ENCODE measurements at regions not wholly inside any gene's neighbourhood (a gene's known extent, or its start where the extent isn't known, plus 50 kb on each side); places are given as distances from the start of the nearest gene placed in this dataset.
"Not testable (repeated sequence)": the region's sequence is repeated elsewhere in the genome, so short reads cannot be mapped to it uniquely, and the experiment has no call there.

GRCh38 chr5:90050103-90050502 is 359.5 kb downstream of the CETN3 start:
- no peak for TF ChIP-seq CTCF (IDR thresholded peaks at IDR 0.05 in 8 of 11, conservative IDR thresholded peaks at IDR 0.05 in 3 of 11)
- TF ChIP-seq POLR2AphosphoS5 (IDR thresholded peaks at IDR 0.05) = no peak
- TF ChIP-seq POLR2A (IDR thresholded peaks at IDR 0.05) = no peak
- peaks cover 0 to 8% (median 1%) of the 10 kb centered on the region in 8 donors for H3K9me3 ChIP-seq
- no peaks in the 10 kb centered on the region for H3K36me3 ChIP-seq
- H3K4me1 ChIP-seq = no peaks in the 10 kb centered on the region
- intact Hi-C loops (cut with DNase I; ENCODE audit: low total_unique reads) = no loop called here
- H3K4me3 ChIP-seq = no peak overlapping the region
- H3K27ac ChIP-seq = no peak overlapping the region
- WGBS, 5 donors = 83 to 97% (median 90%) methylated on average over 2 of the region's 2 CpGs
- DNase-seq = no peak
- no peaks in the 10 kb centered on the region for H3K27me3 ChIP-seq (replicated peaks in 1 of 7)

GRCh38 chr5:90047113-90047512 is 362.4 kb downstream of the CETN3 start:
- intact Hi-C loops (cut with DNase I; ENCODE audit: low total_unique reads) = no loop called here
- no peaks in the 10 kb centered on the region for H3K36me3 ChIP-seq
- H3K4me3 ChIP-seq = no peak overlapping the region
- no peak overlapping the region for H3K27ac ChIP-seq
- TF ChIP-seq POLR2A (IDR thresholded peaks at IDR 0.05) (no peak), POLR2AphosphoS5 (IDR thresholded peaks at IDR 0.05) (no peak), CTCF (IDR thresholded peaks at IDR 0.05 in 8 of 11, conservative IDR thresholded peaks at IDR 0.05 in 3 of 11) (no peak)
- H3K9me3 ChIP-seq = peaks cover 0 to 17% (median 6%) of the 10 kb centered on the region in 8 donors
- H3K4me1 ChIP-seq = no peaks in the 10 kb centered on the region
- WGBS, 5 donors = 69 to 89% (median 77%) methylated on average over 5 of the region's 5 CpGs
- DNase-seq = no peak
- H3K27me3 ChIP-seq (replicated peaks in 1 of 7) = no peaks in the 10 kb centered on the region

- H3K9me3 ChIP-seq = peaks cover 0 to 32% (median 18%) of the 10 kb centered on the region in 8 donors
- H3K27me3 ChIP-seq (replicated peaks in 1 of 7); H3K4me1 ChIP-seq; intact Hi-C loops (cut with DNase I; ENCODE audit: low total_unique reads); H3K27ac ChIP-seq; H3K36me3 ChIP-seq; DNase-seq; H3K4me3 ChIP-seq: not testable (repeated sequence)
- WGBS, 5 donors = 84 to 92% (median 87%) methylated on average over 3 to 4 of the region's 4 CpGs
Observed at GRCh38 chr5:90040082-90040481, 369.5 kb downstream of the CETN3 start.

GRCh38 chr5:90037646-90038045 is 371.9 kb downstream of the CETN3 start:
- 76 to 87% (median 85%) methylated on average over 4 of the region's 4 CpGs for WGBS, 5 donors
- intact Hi-C loops (cut with DNase I; ENCODE audit: low total_unique reads) = no loop called here

More at GRCh38 chr5:90037646-90038045, 371.9 kb downstream of the CETN3 start:
- Histone ChIP-seq H3K4me1 (no peaks in the 10 kb centered on the region), H3K36me3 (no peaks in the 10 kb centered on the region), H3K4me3 (no peak overlapping the region), H3K27me3 (replicated peaks in 1 of 7) (no peaks in the 10 kb centered on the region), H3K27ac (no peak overlapping the region), H3K9me3 (peaks cover 0 to 47% (median 30%) of the 10 kb centered on the region in 8 donors)
- DNase-seq = no peak
- no peak for TF ChIP-seq POLR2AphosphoS5 (IDR thresholded peaks at IDR 0.05)
- TF ChIP-seq POLR2A (IDR thresholded peaks at IDR 0.05) = no peak
- no peak for TF ChIP-seq CTCF (IDR thresholded peaks at IDR 0.05 in 8 of 11, conservative IDR thresholded peaks at IDR 0.05 in 3 of 11)

All from spleen (tissue), 11 donors.